A549 (cell line): ENCODE measurements at regions not wholly inside any gene's neighbourhood (a gene's known extent, or its start where the extent isn't known, plus 50 kb on each side); places are given as distances from the start of the nearest gene placed in this dataset.
A peak's percentile ranks its signal among the peaks of the same experiment; 100 is the strongest.

Experiments used
- ATAC-seq, 2 experiments: fragments of 200-7000 bp in 1 of 2; fragments of >200 bp in 1 of 2; cut with Nextera tagmentation in 1 of 2; cut with Tn5 transposase in 1 of 2; 3 replicates each; pipeline versions ENCODE4 v1.8.0 to v1.9.1; 2018 to 2020; ENCODE audit warnings: mild to moderate bottlenecking in 1 of 2, moderate library complexity in 1 of 2
- CTCF ChIA-PET: fragments of 300-600 bp; sonication (Branson Sonifier 250); formaldehyde crosslinking; extraction: SDS; loops from one replicate; lab custom pipeline; 2021; ENCODE audit warnings: antibody characterized with exemption, inconsistent platforms; lab: Yijun Ruan, JAX
- POLR2A ChIA-PET: fragments of 350-600 bp; formaldehyde crosslinking; extraction: SDS; loops from one replicate; lab custom pipeline; 2021; ENCODE audit warnings: antibody characterized with exemption, inconsistent platforms; lab: Yijun Ruan, JAX
- DNase-seq, 2 experiments: peaks; one replicate each; pipeline versions ENCODE4 v3.0.0 to v3.0.0-alpha.2; 2011 to 2016; ENCODE audit warnings: low read depth in 1 of 2, low spot score in 1 of 2
- FAIRE-seq: peaks from 2 replicates; lab custom pipeline; 2011; peaks lifted over from hg19 to GRCh38; lab: Jason Lieb, UNC
- H3K27ac ChIP-seq, 2 experiments: fragments of >200 bp; sonication (Bioruptor Twin); formaldehyde crosslinking; 3 replicates each; pipeline ENCODE4 v1.5.1; 2016 to 2017
- H3K4me1 ChIP-seq: fragments of >200 bp; sonication (Bioruptor Twin); formaldehyde crosslinking; 3 replicates; pipeline ENCODE4 v1.6.1; 2016
- H3K4me2 ChIP-seq: fragments of >200 bp; sonication (Bioruptor Twin); formaldehyde crosslinking; 3 replicates; pipeline ENCODE4 v1.6.1; 2016
- H3K4me3 ChIP-seq: fragments of >200 bp; sonication (Bioruptor Twin); formaldehyde crosslinking; 3 replicates; pipeline ENCODE4 v1.5.1; 2016
- H3K9me3 ChIP-seq: fragments of >200 bp; sonication (Bioruptor Twin); formaldehyde crosslinking; 3 replicates; pipeline ENCODE4 v1.6.1; 2016
- BHLHE40 ChIP-seq: IDR thresholded peaks from 2 replicates; pipeline ENCODE4 v1.6.1; 2012; ENCODE audit warnings: low read depth, low read length, inconsistent platforms
- CBX2 ChIP-seq: fragments of 200-600 bp; sonication (generic); IDR thresholded peaks from 2 replicates; pipeline ENCODE4 v1.6.1; 2016; ENCODE audit warnings: low read depth, mild to moderate bottlenecking, borderline replicate concordance
- CBX8 ChIP-seq: fragments of 200-600 bp; sonication (generic); IDR thresholded peaks from 2 replicates; pipeline ENCODE4 v1.6.1; 2016
- CEBPB ChIP-seq, 2 experiments: fragments of >200 bp in 1 of 2; sonication (Bioruptor Twin) in 1 of 2; formaldehyde crosslinking in 1 of 2; IDR thresholded peaks; 2 replicates each; pipeline ENCODE4 v1.6.1; 2012 to 2016
- CHD2 ChIP-seq: fragments of 150-350 bp; IDR thresholded peaks from 2 replicates; pipeline ENCODE4 v1.6.1; 2014; ENCODE audit warnings: low read length; ENCODE audit not compliant: partially characterized antibody
- FOSB ChIP-seq: fragments of 250-450 bp; sonication (Bioruptor Pico); IDR thresholded peaks from 2 replicates; pipeline ENCODE4 v1.5.0; 2020; ENCODE audit warnings: mild to moderate bottlenecking, moderate library complexity
- FOXS1 ChIP-seq: fragments of 250-450 bp; sonication (Bioruptor Pico); IDR thresholded peaks from 2 replicates; pipeline ENCODE4 v1.5.0; 2020; ENCODE audit warnings: mild to moderate bottlenecking, moderate library complexity
- GATA3 ChIP-seq: IDR thresholded peaks from 2 replicates; pipeline ENCODE4 v1.6.1; 2012; ENCODE audit warnings: borderline replicate concordance
- HDAC2 ChIP-seq: fragments of 200-600 bp; sonication (generic); IDR thresholded peaks from 2 replicates; pipeline ENCODE4 v1.6.1; 2016
- HOXB13 ChIP-seq: fragments of 250-450 bp; sonication (Bioruptor Pico); IDR thresholded peaks from 2 replicates; pipeline ENCODE4 v1.5.0; 2020; ENCODE audit warnings: low read depth, mild to moderate bottlenecking, moderate library complexity
- JUN ChIP-seq, 2 experiments: fragments of >200 bp; sonication (Bioruptor Twin); formaldehyde crosslinking; IDR thresholded peaks; 2 replicates in 1 of 2; 3 replicates in 1 of 2; pipeline ENCODE4 v1.6.1; 2016 to 2017
- JUNB ChIP-seq: fragments of >200 bp; sonication (Bioruptor Twin); formaldehyde crosslinking; IDR thresholded peaks from 2 replicates; pipeline ENCODE4 v1.6.1; 2016
- KDM5A ChIP-seq: fragments of 200-600 bp; sonication (generic); IDR thresholded peaks from 2 replicates; pipeline ENCODE4 v1.6.1; 2016; ENCODE audit warnings: antibody characterized with exemption, mild to moderate bottlenecking
- MAZ ChIP-seq: fragments of 150-350 bp; IDR thresholded peaks from 2 replicates; pipeline ENCODE4 v1.6.1; 2014; ENCODE audit warnings: antibody characterized with exemption, low read depth, low read length, borderline replicate concordance
- NFE2L2 ChIP-seq: fragments of 150-350 bp; conservative IDR thresholded peaks from 2 replicates; pipeline ENCODE4 v1.6.1; 2014; ENCODE audit warnings: low read length
- PHF8 ChIP-seq: fragments of 200-600 bp; sonication (generic); IDR thresholded peaks from 2 replicates; pipeline ENCODE4 v1.6.1; 2016; ENCODE audit warnings: low read depth, mild to moderate bottlenecking, antibody characterized with exemption, moderate library complexity, borderline replicate concordance
- POLR2A ChIP-seq: IDR thresholded peaks from 2 replicates; pipeline ENCODE4 v1.6.1; 2012; ENCODE audit warnings: mild to moderate bottlenecking, low read length
- POLR2AphosphoS2 ChIP-seq: conservative IDR thresholded peaks from 2 replicates; pipeline ENCODE4 v1.6.1; 2012; ENCODE audit warnings: low read length, improper control_type of control experiment, inconsistent platforms
- RCOR1 ChIP-seq: fragments of 150-350 bp; IDR thresholded peaks from 2 replicates; pipeline ENCODE4 v1.6.1; 2014; ENCODE audit warnings: antibody characterized with exemption, low read length, low read depth
- SMC3 ChIP-seq: fragments of >200 bp; sonication (Bioruptor Twin); formaldehyde crosslinking; IDR thresholded peaks from 3 replicates; pipeline ENCODE4 v1.6.1; 2018; ENCODE audit warnings: inconsistent platforms
- SREBF2 ChIP-seq: fragments of 450-650 bp; IDR thresholded peaks from 2 replicates; pipeline ENCODE4 v1.6.1; 2014; ENCODE audit warnings: mild to moderate bottlenecking, moderate library complexity
- TFCP2L1 ChIP-seq: fragments of 250-450 bp; sonication (Bioruptor Pico); IDR thresholded peaks from 2 replicates; pipeline ENCODE4 v1.5.0; 2021; ENCODE audit warnings: mild to moderate bottlenecking
- ZC3H11A ChIP-seq: fragments of 450-650 bp; IDR thresholded peaks from 2 replicates; pipeline ENCODE4 v1.6.1; 2014; ENCODE audit warnings: antibody characterized with exemption, mild to moderate bottlenecking
- ZSCAN20 ChIP-seq: fragments of 250-450 bp; sonication (Bioruptor Pico); IDR thresholded peaks from 2 replicates; pipeline ENCODE4 v1.8.0; 2022; ENCODE audit warnings: mild to moderate bottlenecking, moderate library complexity
- WGBS: methylation state at CpG from one replicate; pipeline ENCODE4 v1.1.6; 2017; ENCODE audit errors: missing lambda C conversion rate; 5-methylcytosine and 5-hydroxymethylcytosine counted together
- TF ChIP-seq, protein P1 (sequence below): fragments of 250-450 bp; sonication (Bioruptor Pico); IDR thresholded peaks from 2 replicates; pipeline ENCODE4 v1.5.0; 2020; ENCODE audit warnings: low read depth, mild to moderate bottlenecking, moderate library complexity
- TF ChIP-seq, protein P2 (sequence below): fragments of >200 bp; sonication (Bioruptor Twin); formaldehyde crosslinking; IDR thresholded peaks from 2 replicates; pipeline ENCODE4 v1.6.1; 2016
- TF ChIP-seq, protein P3 (sequence below): fragments of 150-350 bp; IDR thresholded peaks from 2 replicates; pipeline ENCODE4 v1.6.1; 2014; ENCODE audit warnings: low read depth, mild to moderate bottlenecking, low read length
- TF ChIP-seq, protein P4 (sequence below): fragments of 450-650 bp; IDR thresholded peaks from 2 replicates; pipeline ENCODE4 v1.6.1; 2014; ENCODE audit warnings: antibody characterized with exemption
- TF ChIP-seq, protein P5 (sequence below): IDR thresholded peaks from 2 replicates; pipeline ENCODE4 v1.6.1; 2012; ENCODE audit warnings: low read depth, borderline replicate concordance

DNA sequence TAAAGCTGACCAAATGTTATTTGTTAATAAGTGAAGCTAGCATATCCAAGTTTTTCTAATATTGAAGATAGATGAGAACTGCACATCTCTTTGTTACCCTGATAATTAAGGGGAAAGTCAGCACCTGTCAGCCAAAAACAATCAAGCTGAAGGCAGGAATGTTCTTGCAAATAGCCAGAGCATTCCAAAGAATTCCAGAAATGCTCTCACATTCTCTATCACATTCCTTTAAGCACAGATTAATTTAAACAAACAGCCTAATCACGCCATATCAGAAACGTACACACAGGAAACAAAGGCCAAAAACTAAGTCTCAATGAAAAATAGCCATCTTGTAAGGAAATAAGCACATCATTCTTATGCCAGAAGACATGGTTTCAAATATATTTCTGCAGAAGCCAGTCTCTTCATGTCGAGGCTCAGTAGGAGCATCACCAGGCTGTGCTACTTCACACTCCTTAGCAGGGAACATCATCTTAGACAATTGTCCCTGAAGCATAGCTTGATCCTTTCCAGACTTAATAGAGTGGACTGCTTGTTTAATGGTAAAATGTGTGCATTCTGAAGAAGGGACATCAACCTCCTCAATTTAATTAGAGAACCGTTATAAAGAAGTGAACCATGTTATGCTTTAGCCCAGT is 252.9 kb upstream of the TTC29 start:
- 27% methylated on average over 4 of the region's 4 CpGs for WGBS
- Histone ChIP-seq H3K4me3 (no peak overlapping the region), H3K4me1 (no peaks in the 10 kb centered on the region), H3K4me2 (0 out of 3 replicates have a peak overlapping the region, but pooled peaks have one; percentile 13), H3K9me3 (no peaks in the 10 kb centered on the region)
- FAIRE-seq (no peak), ATAC-seq (no peak), DNase-seq (no peak)
- POLR2A ChIA-PET = no interaction called here
- TF ChIP-seq TFCP2L1 (CRISPR knock-in tag) (no peak), PHF8 (no peak), NFE2L2 (no peak), POLR2AphosphoS2 (no peak), SREBF2 (no peak), RCOR1 (no peak), JUN (IDR thresholded peaks at IDR 0.05) (no peak), GATA3 (no peak), CBX2 (no peak), CBX8 (no peak), CEBPB (IDR thresholded peaks at IDR 0.05) (no peak)
- TF ChIP-seq, protein P1, sequence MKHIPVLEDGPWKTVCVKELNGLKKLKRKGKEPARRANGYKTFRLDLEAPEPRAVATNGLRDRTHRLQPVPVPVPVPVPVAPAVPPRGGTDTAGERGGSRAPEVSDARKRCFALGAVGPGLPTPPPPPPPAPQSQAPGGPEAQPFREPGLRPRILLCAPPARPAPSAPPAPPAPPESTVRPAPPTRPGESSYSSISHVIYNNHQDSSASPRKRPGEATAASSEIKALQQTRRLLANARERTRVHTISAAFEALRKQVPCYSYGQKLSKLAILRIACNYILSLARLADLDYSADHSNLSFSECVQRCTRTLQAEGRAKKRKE (CRISPR knock-in tag) = no peak
- TF ChIP-seq, all 56 proteins: peak for 0
- CTCF ChIA-PET = interaction anchor here (0.7 kb wide), 1 partner anchor 13 kb away, joined by 3 read pairs; no protein-coding TSS in a partner anchor
- H3K27ac ChIP-seq = no peak overlapping the region

DNA sequence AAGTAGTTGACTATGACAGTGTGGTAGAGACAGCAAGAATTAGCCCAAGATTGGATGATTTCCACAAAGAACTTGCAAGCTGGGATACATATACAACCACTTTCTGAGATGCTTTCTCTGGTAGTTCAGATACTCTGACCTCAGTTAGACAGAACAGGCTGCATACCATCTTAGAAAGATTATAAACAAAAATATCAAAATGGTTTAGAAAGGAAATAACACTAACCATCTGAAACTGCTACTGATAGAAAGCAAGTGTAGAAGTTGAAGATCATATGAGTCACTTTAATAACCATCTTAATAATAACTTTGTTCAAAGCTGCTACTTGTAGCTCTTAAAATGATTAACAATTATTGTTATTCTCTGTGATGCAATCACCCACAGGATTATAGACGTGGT is 255.4 kb upstream of the TTC29 start:
- FAIRE-seq = no peak
- Histone ChIP-seq H3K9me3 (no peaks in the 10 kb centered on the region), H3K4me1 (no peaks in the 10 kb centered on the region), H3K27ac (no peak overlapping the region), H3K4me2 (no peak overlapping the region), H3K4me3 (no peak overlapping the region)
- DNase-seq = no peak
- ChIA-PET CTCF (no interaction called here), POLR2A (no interaction called here)
- ATAC-seq = no peak
- WGBS = 17% methylated on average over 1 of the region's 1 CpG
- TF ChIP-seq ZSCAN20 (no peak), HOXB13 (no peak), CBX8 (no peak), MAZ (no peak), GATA3 (no peak)
- TF ChIP-seq, protein P2, sequence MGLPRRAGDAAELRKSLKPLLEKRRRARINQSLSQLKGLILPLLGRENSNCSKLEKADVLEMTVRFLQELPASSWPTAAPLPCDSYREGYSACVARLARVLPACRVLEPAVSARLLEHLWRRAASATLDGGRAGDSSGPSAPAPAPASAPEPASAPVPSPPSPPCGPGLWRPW = no peak

DNA sequence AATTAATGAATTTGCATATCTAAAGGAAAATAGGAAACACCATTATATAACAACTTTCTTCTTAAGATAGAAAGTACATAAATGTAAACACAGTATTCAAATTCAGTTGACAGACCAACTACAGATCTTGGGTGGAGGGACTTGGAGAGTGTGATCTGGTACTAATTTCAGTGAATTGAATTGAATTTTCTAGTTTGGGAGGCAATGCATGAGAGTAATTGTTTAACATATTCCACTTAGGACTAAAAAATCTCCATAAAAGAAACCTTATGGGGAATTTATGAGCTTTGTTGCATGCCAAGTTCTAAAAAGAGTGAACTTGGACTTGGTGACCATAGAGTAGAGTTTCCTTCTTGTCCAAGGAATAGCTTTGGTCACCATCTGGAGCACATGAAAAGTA is 261.1 kb upstream of the TTC29 start:
- no peak overlapping the region for H3K4me3 ChIP-seq
- ChIA-PET CTCF (interaction anchor here (1.0 kb wide), 1 partner anchor 46 kb away, joined by 4 read pairs; no protein-coding TSS in a partner anchor), POLR2A (no interaction called here)
- H3K4me1 ChIP-seq = no peaks in the 10 kb centered on the region
- H3K9me3 ChIP-seq = no peaks in the 10 kb centered on the region
- no peak for DNase-seq
- no peak overlapping the region for H3K4me2 ChIP-seq
- FAIRE-seq = no peak
- TF ChIP-seq MAZ (no peak), KDM5A (no peak), BHLHE40 (no peak), CHD2 (no peak), JUNB (no peak), POLR2A (no peak), FOXS1 (CRISPR knock-in tag) (no peak), CEBPB (IDR thresholded peaks at IDR 0.05) (no peak), RCOR1 (no peak), HDAC2 (no peak), FOSB (CRISPR knock-in tag) (no peak), POLR2AphosphoS2 (no peak), SMC3 (no peak), ZC3H11A (no peak)
- TF ChIP-seq, protein P1 (CRISPR knock-in tag) = no peak
- TF ChIP-seq, protein P3, sequence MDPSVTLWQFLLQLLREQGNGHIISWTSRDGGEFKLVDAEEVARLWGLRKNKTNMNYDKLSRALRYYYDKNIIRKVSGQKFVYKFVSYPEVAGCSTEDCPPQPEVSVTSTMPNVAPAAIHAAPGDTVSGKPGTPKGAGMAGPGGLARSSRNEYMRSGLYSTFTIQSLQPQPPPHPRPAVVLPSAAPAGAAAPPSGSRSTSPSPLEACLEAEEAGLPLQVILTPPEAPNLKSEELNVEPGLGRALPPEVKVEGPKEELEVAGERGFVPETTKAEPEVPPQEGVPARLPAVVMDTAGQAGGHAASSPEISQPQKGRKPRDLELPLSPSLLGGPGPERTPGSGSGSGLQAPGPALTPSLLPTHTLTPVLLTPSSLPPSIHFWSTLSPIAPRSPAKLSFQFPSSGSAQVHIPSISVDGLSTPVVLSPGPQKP = no peak
- TF ChIP-seq, protein P4, sequence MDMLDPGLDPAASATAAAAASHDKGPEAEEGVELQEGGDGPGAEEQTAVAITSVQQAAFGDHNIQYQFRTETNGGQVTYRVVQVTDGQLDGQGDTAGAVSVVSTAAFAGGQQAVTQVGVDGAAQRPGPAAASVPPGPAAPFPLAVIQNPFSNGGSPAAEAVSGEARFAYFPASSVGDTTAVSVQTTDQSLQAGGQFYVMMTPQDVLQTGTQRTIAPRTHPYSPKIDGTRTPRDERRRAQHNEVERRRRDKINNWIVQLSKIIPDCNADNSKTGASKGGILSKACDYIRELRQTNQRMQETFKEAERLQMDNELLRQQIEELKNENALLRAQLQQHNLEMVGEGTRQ = no peak
- TF ChIP-seq, protein P5, sequence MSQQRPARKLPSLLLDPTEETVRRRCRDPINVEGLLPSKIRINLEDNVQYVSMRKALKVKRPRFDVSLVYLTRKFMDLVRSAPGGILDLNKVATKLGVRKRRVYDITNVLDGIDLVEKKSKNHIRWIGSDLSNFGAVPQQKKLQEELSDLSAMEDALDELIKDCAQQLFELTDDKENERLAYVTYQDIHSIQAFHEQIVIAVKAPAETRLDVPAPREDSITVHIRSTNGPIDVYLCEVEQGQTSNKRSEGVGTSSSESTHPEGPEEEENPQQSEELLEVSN = no peak
- ATAC-seq = no peak
- H3K27ac ChIP-seq = no peak overlapping the region
